H1 (cell line): ENCODE measurements at regions not wholly inside any gene's neighbourhood (a gene's known extent, or its start where the extent isn't known, plus 50 kb on each side); places are given as distances from the start of the nearest gene placed in this dataset.

Experiments used
- CTCF ChIA-PET: fragments of 300-600 bp; sonication (Branson Sonifier 250); formaldehyde crosslinking; loops from one replicate; lab custom pipeline; 2021; ENCODE audit not compliant: partially characterized antibody; lab: Charles Lee
- POLR2A ChIA-PET: fragments of 300-600 bp; sonication (Branson Sonifier 250); formaldehyde crosslinking; loops from one replicate; lab custom pipeline; 2021; ENCODE audit warnings: inconsistent platforms; ENCODE audit not compliant: partially characterized antibody; lab: Charles Lee
- DNase-seq, 2 experiments: peaks; one replicate each; pipeline versions ENCODE4 v3.0.0 to v3.0.0-alpha.2; 2010 to 2022; ENCODE audit warnings: low spot score in 2 of 2, low read depth in 1 of 2, mixed read lengths in 1 of 2
- FAIRE-seq: peaks from 2 replicates; lab custom pipeline; 2011; peaks lifted over from hg19 to GRCh38; lab: Jason Lieb, UNC
- H2AFZ ChIP-seq: 2 replicates; pipeline ENCODE4 v1.8.1; 2012; ENCODE audit warnings: low read length, inconsistent platforms
- H2AK5ac ChIP-seq: 2 replicates; pipeline ENCODE4 v1.6.1; 2013; ENCODE audit warnings: low read depth, low read length
- H2BK120ac ChIP-seq: replicated peaks from 2 replicates; pipeline ENCODE3; 2013; ENCODE audit warnings: low read depth, low read length, inconsistent platforms
- H2BK12ac ChIP-seq: 2 replicates; pipeline ENCODE4 v1.6.1; 2013; ENCODE audit warnings: low read depth, low read length
- H2BK15ac ChIP-seq: 2 replicates; pipeline ENCODE4 v1.6.1; 2013; ENCODE audit warnings: low read length
- H2BK20ac ChIP-seq: 2 replicates; pipeline ENCODE4 v1.6.1; 2013; ENCODE audit warnings: low read length
- H2BK5ac ChIP-seq: 2 replicates; pipeline ENCODE4 v1.6.1; 2013; ENCODE audit warnings: low read depth, low read length
- H3K14ac ChIP-seq: 2 replicates; pipeline ENCODE4 v1.6.1; 2013; ENCODE audit warnings: inconsistent platforms; ENCODE audit not compliant: insufficient read length
- H3K18ac ChIP-seq: 2 replicates; pipeline ENCODE4 v1.6.1; 2013; ENCODE audit warnings: low read length; ENCODE audit errors: extremely low read depth
- H3K23ac ChIP-seq: 2 replicates; pipeline ENCODE4 v1.6.1; 2013; ENCODE audit warnings: inconsistent platforms; ENCODE audit not compliant: insufficient read length
- H3K23me2 ChIP-seq: 2 replicates; pipeline ENCODE4 v1.6.1; 2013; ENCODE audit warnings: low read depth, low read length
- H3K27ac ChIP-seq: 2 replicates; pipeline ENCODE4 v1.6.1; 2011; ENCODE audit warnings: low read depth, low read length, inconsistent platforms
- H3K27me3 ChIP-seq, 4 experiments: replicated peaks in 1 of 4; 1 replicate in 1 of 4; 2 replicates in 3 of 4; pipeline versions ENCODE4 v1.6.1 to v1.8.1; 2011 to 2013; ENCODE audit warnings: low read length in 3 of 4, mild to moderate bottlenecking in 3 of 4, inconsistent platforms in 2 of 4, mixed read lengths in 2 of 4, moderate library complexity in 1 of 4; ENCODE audit not compliant: control insufficient read depth in 3 of 4, insufficient read depth in 3 of 4; ENCODE audit errors: extremely low read depth in 1 of 4
- H3K36me3 ChIP-seq, 4 experiments: 2 replicates each; pipeline versions ENCODE4 v1.6.1 to v1.8.1; 2011 to 2013; ENCODE audit warnings: mild to moderate bottlenecking in 4 of 4, low read length in 3 of 4, moderate library complexity in 2 of 4, control low read depth in 1 of 4, inconsistent platforms in 1 of 4; ENCODE audit not compliant: insufficient read depth in 4 of 4, control insufficient read depth in 2 of 4
- H3K4ac ChIP-seq: replicated peaks from 2 replicates; pipeline ENCODE3; 2013; ENCODE audit warnings: low read length, low read depth, mixed read lengths, inconsistent platforms; ENCODE audit not compliant: insufficient read length
- H3K4me1 ChIP-seq, 4 experiments: replicated peaks in 1 of 4; 1 replicate in 1 of 4; 2 replicates in 3 of 4; pipeline versions ENCODE4 v1.6.1 to v1.8.1; 2011 to 2013; ENCODE audit warnings: low read length in 3 of 4, inconsistent platforms in 2 of 4, mixed read lengths in 1 of 4; ENCODE audit not compliant: insufficient read depth in 4 of 4, control insufficient read depth in 3 of 4
- H3K4me2 ChIP-seq, 2 experiments: 2 replicates each; pipeline versions ENCODE4 v1.6.1 to v1.8.1; 2011 to 2013; ENCODE audit warnings: low read depth in 2 of 2, low read length in 2 of 2, control low read depth in 1 of 2, inconsistent platforms in 1 of 2, mild to moderate bottlenecking in 1 of 2; ENCODE audit not compliant: insufficient read depth in 1 of 2
- H3K4me3 ChIP-seq, 4 experiments: fragments of 200-600, 300-600 bp in 1 of 4; sonication (generic), shearing (Covaris generic), sonication (Bioruptor Twin) in 1 of 4; 2 replicates each; pipeline versions ENCODE4 v1.5.1 to v1.8.1; 2011 to 2016; ENCODE audit warnings: low read length in 4 of 4, low read depth in 3 of 4, control low read depth in 2 of 4, inconsistent platforms in 2 of 4, mild to moderate bottlenecking in 2 of 4, mixed read lengths in 1 of 4, moderate library complexity in 1 of 4; ENCODE audit not compliant: insufficient read depth in 2 of 4; ENCODE audit errors: extremely low read depth in 1 of 4
- H3K56ac ChIP-seq: replicated peaks from 2 replicates; pipeline ENCODE3; 2013; ENCODE audit warnings: low read depth, mild to moderate bottlenecking, mixed read lengths, low read length, inconsistent platforms; ENCODE audit not compliant: insufficient read length
- H3K79me1 ChIP-seq: 2 replicates; pipeline ENCODE4 v1.6.1; 2013; ENCODE audit warnings: low read depth, low read length, control low read depth
- H3K79me2 ChIP-seq, 2 experiments: 2 replicates each; pipeline versions ENCODE4 v1.6.1 to v1.8.1; 2012 to 2013; ENCODE audit warnings: low read length in 2 of 2, mild to moderate bottlenecking in 2 of 2, inconsistent platforms in 1 of 2; ENCODE audit not compliant: insufficient read depth in 2 of 2, control insufficient read depth in 1 of 2
- H3K9ac ChIP-seq, 4 experiments: replicated peaks in 1 of 4; 1 replicate in 1 of 4; 2 replicates in 3 of 4; pipeline versions ENCODE4 v1.6.1 to v1.8.1; 2011 to 2013; ENCODE audit warnings: low read depth in 3 of 4, low read length in 3 of 4, control low read depth in 2 of 4, mild to moderate bottlenecking in 2 of 4, moderate library complexity in 2 of 4, inconsistent platforms in 1 of 4; ENCODE audit errors: extremely low read depth in 1 of 4
- H3K9me3 ChIP-seq, 2 experiments: 2 replicates each; pipeline versions ENCODE4 v1.6.1 to v1.8.1; 2012 to 2013; ENCODE audit warnings: mild to moderate bottlenecking in 2 of 2, moderate library complexity in 2 of 2, control low read depth in 1 of 2, inconsistent platforms in 1 of 2, low read depth in 1 of 2, low read length in 1 of 2, mixed read lengths in 1 of 2; ENCODE audit not compliant: insufficient read depth in 2 of 2
- H4K20me1 ChIP-seq, 2 experiments: replicated peaks in 1 of 2; 2 replicates each; pipeline versions ENCODE3 to v1.8.1; 2011 to 2013; ENCODE audit warnings: inconsistent platforms in 2 of 2, low read length in 2 of 2, mild to moderate bottlenecking in 1 of 2; ENCODE audit not compliant: insufficient read depth in 2 of 2, control insufficient read depth in 1 of 2
- H4K5ac ChIP-seq: 2 replicates; pipeline ENCODE4 v1.6.1; 2013; ENCODE audit warnings: low read length, low read depth, mixed read lengths, inconsistent platforms; ENCODE audit not compliant: insufficient read length
- H4K8ac ChIP-seq: 2 replicates; pipeline ENCODE4 v1.8.0; 2013; ENCODE audit warnings: mild to moderate bottlenecking, moderate library complexity, low read length, inconsistent platforms; ENCODE audit not compliant: insufficient read depth; ENCODE audit errors: extremely low read depth
- H4K91ac ChIP-seq: replicated peaks from 2 replicates; pipeline ENCODE3; 2013; ENCODE audit warnings: low read length, mixed read lengths, inconsistent platforms; ENCODE audit not compliant: insufficient read length
- ATF2 ChIP-seq: IDR thresholded peaks from 2 replicates; pipeline ENCODE4 v1.6.1; 2012; ENCODE audit warnings: low read length, inconsistent platforms
- BRCA1 ChIP-seq: IDR thresholded peaks from 2 replicates; pipeline ENCODE4 v1.6.1; 2012; ENCODE audit warnings: low read depth, low read length, improper control_type of control experiment
- CEBPB ChIP-seq: IDR thresholded peaks from 2 replicates; pipeline ENCODE4 v1.6.1; 2012; ENCODE audit warnings: low read depth, low read length
- EP300 ChIP-seq, 2 experiments: IDR thresholded peaks; 1 replicate in 1 of 2; 2 replicates in 1 of 2; pipeline ENCODE4 v1.6.1; 2011 to 2012; ENCODE audit warnings: low read depth in 2 of 2, low read length in 2 of 2, mild to moderate bottlenecking in 2 of 2, borderline replicate concordance in 1 of 2, inconsistent platforms in 1 of 2, moderate library complexity in 1 of 2
- MAFK ChIP-seq: IDR thresholded peaks from 2 replicates; pipeline ENCODE4 v1.6.1; 2012; ENCODE audit warnings: low read depth, mild to moderate bottlenecking, improper control_type of control experiment, low read length
- SAP30 ChIP-seq: fragments of 300-600 bp; sonication (generic); IDR thresholded peaks from 2 replicates; pipeline ENCODE4 v1.7.1; 2012; ENCODE audit warnings: low read length, moderate library complexity, mild to moderate bottlenecking, inconsistent platforms; ENCODE audit not compliant: insufficient read depth, insufficient replicate concordance
- SIN3A ChIP-seq, 2 experiments: IDR thresholded peaks in 1 of 2; conservative IDR thresholded peaks in 1 of 2; 2 replicates each; pipeline ENCODE4 v1.6.1; 2011 to 2012; ENCODE audit warnings: low read length in 2 of 2, improper control_type of control experiment in 1 of 2, low read depth in 1 of 2, mild to moderate bottlenecking in 1 of 2
- SP2 ChIP-seq: IDR thresholded peaks from 2 replicates; pipeline ENCODE4 v1.6.1; 2012; ENCODE audit warnings: mild to moderate bottlenecking, low read length, inconsistent platforms
- SRF ChIP-seq: IDR thresholded peaks from 2 replicates; pipeline ENCODE4 v1.6.1; 2011; ENCODE audit warnings: mild to moderate bottlenecking, low read depth, low read length, moderate library complexity
- TEAD4 ChIP-seq: IDR thresholded peaks from 2 replicates; pipeline ENCODE4 v1.6.1; 2012; ENCODE audit warnings: low read depth, low read length, inconsistent platforms, mixed read lengths
- WGBS, 2 experiments: shearing (Covaris generic) in 1 of 2; methylation state at CpG; one replicate each; pipeline versions ENCODE4 v1.1.6 to v1.1.7; 2013 to 2015; ENCODE audit warnings: low lambda C conversion rate in 2 of 2, mixed read lengths in 2 of 2, inconsistent platforms in 1 of 2, low coverage in 1 of 2, missing lambda C conversion rate in 1 of 2; ENCODE audit not compliant: insufficient replicate concordance in 2 of 2, insufficient coverage in 1 of 2, insufficient read length in 1 of 2; ENCODE audit errors: extremely low coverage in 1 of 2, missing lambda C conversion rate in 1 of 2; 5-methylcytosine and 5-hydroxymethylcytosine counted together
- TF ChIP-seq, protein P1 (sequence below): IDR thresholded peaks from 2 replicates; pipeline ENCODE4 v1.6.1; 2012; ENCODE audit warnings: inconsistent platforms

DNA sequence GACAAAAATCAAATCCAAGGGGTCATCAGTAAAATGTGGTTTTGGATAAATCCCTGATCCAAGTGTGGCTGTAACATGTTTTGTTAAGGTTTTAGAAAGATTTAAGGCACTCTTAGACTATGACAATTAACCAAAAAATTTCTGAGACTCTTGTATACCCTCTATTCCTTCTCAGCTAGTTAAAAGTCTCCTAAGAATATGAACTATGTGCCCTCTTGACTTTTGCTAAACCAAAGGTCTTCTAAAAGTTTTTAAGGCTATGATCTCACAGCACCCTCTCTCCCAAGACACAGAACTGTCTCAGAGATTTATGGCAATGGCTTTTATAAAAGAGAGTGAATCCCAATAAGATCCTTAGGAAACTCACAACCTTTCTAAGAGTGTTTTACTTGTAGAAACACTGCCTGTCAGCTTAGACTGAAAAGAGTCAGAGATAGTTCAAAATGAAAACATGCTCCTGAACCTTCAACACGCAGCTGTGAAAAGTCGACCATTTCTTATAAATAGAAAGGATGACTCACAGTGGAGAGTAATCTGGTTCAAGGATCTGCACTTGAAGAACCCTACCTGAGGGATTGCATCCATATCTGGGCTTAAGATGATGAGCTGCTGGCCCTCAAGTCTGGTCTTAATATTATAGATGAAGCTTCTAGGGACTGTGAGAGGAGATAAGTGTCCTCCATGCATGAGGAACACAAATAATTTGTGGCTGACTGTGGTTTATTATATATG lies 388.4 kb upstream of the GJE1 start:
- no peak for FAIRE-seq
- Histone ChIP-seq H3K79me2 (no peaks in the 10 kb centered on the region), H4K91ac (no peak overlapping the region), H2BK120ac (no peak overlapping the region), H3K4ac (no peak overlapping the region), H4K20me1 (no peaks in the 10 kb centered on the region), H2AFZ (no peak overlapping the region), H2BK15ac (no peak overlapping the region), H3K79me1 (no peaks in the 10 kb centered on the region), H4K8ac (no peak overlapping the region), H3K14ac (no peak overlapping the region), H3K36me3 (no peaks in the 10 kb centered on the region; a peak in 1 of 8 replicates), H3K9ac (no peak overlapping the region), H2AK5ac (no peak overlapping the region), H3K27ac (no peak overlapping the region), H3K4me1 (no peaks in the 10 kb centered on the region), H3K56ac (no peak overlapping the region), H2BK5ac (no peak overlapping the region), H3K4me2 (no peak overlapping the region), H3K27me3 (no peaks in the 10 kb centered on the region), H3K23me2 (no peaks in the 10 kb centered on the region), H4K5ac (no peak overlapping the region), H2BK20ac (no peak overlapping the region), H3K18ac (no peak overlapping the region), H3K9me3 (peaks cover 2 to 4% of the 10 kb centered on the region in 2 experiments; a peak in 2 of 4 replicates), H3K23ac (no peak overlapping the region), H2BK12ac (no peak overlapping the region), H3K4me3 (no peak overlapping the region)
- POLR2A ChIA-PET, result no interaction called here
- DNase-seq, result no peak
- WGBS, 2 experiments, result 94% methylated on average over 2 of the region's 2 CpGs; no CpG with 5 or more reads in 1 of the 2 experiments
- CTCF ChIA-PET, result interaction anchor here (1.0 kb wide), 1 partner anchor 15 kb away, joined by 3 read pairs; no protein-coding TSS in a partner anchor
- TF ChIP-seq SRF, result no peak
- no peak for TF ChIP-seq SIN3A (conservative IDR thresholded peaks at IDR 0.05 in 1 of 2, IDR thresholded peaks at IDR 0.05 in 1 of 2; ENCODE audit: low read depth in 1 of 2, low read length in 2 of 2)
- TF ChIP-seq ATF2, result no peak
- no peak for TF ChIP-seq SAP30
- TF ChIP-seq EP300 (IDR thresholded peaks at IDR 0.05; ENCODE audit: borderline replicate concordance in 1 of 2, low read depth in 2 of 2, low read length in 2 of 2), result no peak
- TF ChIP-seq, protein P1, sequence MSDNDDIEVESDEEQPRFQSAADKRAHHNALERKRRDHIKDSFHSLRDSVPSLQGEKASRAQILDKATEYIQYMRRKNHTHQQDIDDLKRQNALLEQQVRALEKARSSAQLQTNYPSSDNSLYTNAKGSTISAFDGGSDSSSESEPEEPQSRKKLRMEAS, result no peak
- no peak for TF ChIP-seq TEAD4
- TF ChIP-seq MAFK, result no peak
- no peak for TF ChIP-seq SP2
- TF ChIP-seq CEBPB, result no peak
- TF ChIP-seq BRCA1, result no peak
